ENCODE measurements at regions not wholly inside any gene's neighbourhood (a gene's known extent, or its start where the extent isn't known, plus 50 kb on each side); places are given as distances from the start of the nearest gene placed in this dataset.
"Not testable (repeated sequence)": the region's sequence is repeated elsewhere in the genome, so short reads cannot be mapped to it uniquely, and the experiment has no call there.

- H3K36me3 ChIP-seq (ENCODE audit: low read depth) = no peaks in the 10 kb centered on the region
- DNase-seq (ENCODE audit: low spot score) (peak; percentile 89), ATAC-seq (ENCODE audit: low read depth) (peak; percentile 99)
- peak overlapping the region; percentile 83 for H3K27ac ChIP-seq (ENCODE audit: poor library complexity, severe bottlenecking)
- TF ChIP-seq CTCF (IDR thresholded peaks at IDR 0.05; ENCODE audit: poor library complexity, severe bottlenecking) = no peak
- peaks cover 32% of the 10 kb centered on the region for H3K4me1 ChIP-seq (ENCODE audit: insufficient read depth, poor library complexity, severe bottlenecking)
- H3K9me3 ChIP-seq (ENCODE audit: severe bottlenecking) = no peaks in the 10 kb centered on the region
- no peaks in the 10 kb centered on the region for H3K27me3 ChIP-seq (ENCODE audit: insufficient read depth, poor library complexity, severe bottlenecking)
- H3K4me3 ChIP-seq (ENCODE audit: severe bottlenecking) = no peak overlapping the region
These were observed 179.0 kb upstream of the KRR1 start for GRCh38 chr12:75690296-75690955.

GRCh38 chr12:75686233-75686632, 174.8 kb upstream of the KRR1 start:
- ATAC-seq (ENCODE audit: low read depth); H3K27me3 ChIP-seq (ENCODE audit: insufficient read depth, poor library complexity, severe bottlenecking); H3K4me3 ChIP-seq (ENCODE audit: severe bottlenecking); H3K36me3 ChIP-seq (ENCODE audit: low read depth); H3K9me3 ChIP-seq (ENCODE audit: severe bottlenecking); DNase-seq (ENCODE audit: low spot score): not testable (repeated sequence)
- Histone ChIP-seq H3K27ac (ENCODE audit: poor library complexity, severe bottlenecking) (peak overlapping the region; percentile 89), H3K4me1 (ENCODE audit: insufficient read depth, poor library complexity, severe bottlenecking) (peaks cover 40% of the 10 kb centered on the region)

- Histone ChIP-seq H3K9me3 (ENCODE audit: severe bottlenecking) (no peaks in the 10 kb centered on the region), H3K4me3 (ENCODE audit: severe bottlenecking) (no peak overlapping the region), H3K27me3 (ENCODE audit: insufficient read depth, poor library complexity, severe bottlenecking) (no peaks in the 10 kb centered on the region), H3K27ac (ENCODE audit: poor library complexity, severe bottlenecking) (peak overlapping the region; percentile 89), H3K36me3 (ENCODE audit: low read depth) (no peaks in the 10 kb centered on the region), H3K4me1 (ENCODE audit: insufficient read depth, poor library complexity, severe bottlenecking) (peaks cover 35% of the 10 kb centered on the region)
- TF ChIP-seq CTCF (IDR thresholded peaks at IDR 0.05; ENCODE audit: poor library complexity, severe bottlenecking) = no peak
- DNase-seq (ENCODE audit: low spot score) = no peak
- ATAC-seq (ENCODE audit: low read depth) = no peak
These were observed 174.3 kb upstream of the KRR1 start for GRCh38 chr12:75685617-75686225.

GRCh38 chr12:75684678-75685616, 173.5 kb upstream of the KRR1 start:
- Histone ChIP-seq H3K9me3 (ENCODE audit: severe bottlenecking) (no peaks in the 10 kb centered on the region), H3K36me3 (ENCODE audit: low read depth) (no peaks in the 10 kb centered on the region), H3K27ac (ENCODE audit: poor library complexity, severe bottlenecking) (peak overlapping the region; percentile 89), H3K4me3 (ENCODE audit: severe bottlenecking) (no peak overlapping the region), H3K27me3 (ENCODE audit: insufficient read depth, poor library complexity, severe bottlenecking) (no peaks in the 10 kb centered on the region), H3K4me1 (ENCODE audit: insufficient read depth, poor library complexity, severe bottlenecking) (peaks cover 29% of the 10 kb centered on the region)
- no peak for TF ChIP-seq CTCF (IDR thresholded peaks at IDR 0.05; ENCODE audit: poor library complexity, severe bottlenecking)
- ATAC-seq (ENCODE audit: low read depth) (peak; percentile 90), DNase-seq (ENCODE audit: low spot score) (no peak)

GRCh38 chr12:75683995-75684586, 172.7 kb upstream of the KRR1 start:
- Histone ChIP-seq H3K27ac (ENCODE audit: poor library complexity, severe bottlenecking) (peak overlapping the region; percentile 89), H3K4me1 (ENCODE audit: insufficient read depth, poor library complexity, severe bottlenecking) (peaks cover 26% of the 10 kb centered on the region)
- ATAC-seq (ENCODE audit: low read depth); H3K27me3 ChIP-seq (ENCODE audit: insufficient read depth, poor library complexity, severe bottlenecking); H3K9me3 ChIP-seq (ENCODE audit: severe bottlenecking); H3K36me3 ChIP-seq (ENCODE audit: low read depth); H3K4me3 ChIP-seq (ENCODE audit: severe bottlenecking); DNase-seq (ENCODE audit: low spot score): not testable (repeated sequence)
